ENCODE measurements at regions not wholly inside any gene's neighbourhood (a gene's known extent, or its start where the extent isn't known, plus 50 kb on each side); places are given as distances from the start of the nearest gene placed in this dataset.

DNA sequence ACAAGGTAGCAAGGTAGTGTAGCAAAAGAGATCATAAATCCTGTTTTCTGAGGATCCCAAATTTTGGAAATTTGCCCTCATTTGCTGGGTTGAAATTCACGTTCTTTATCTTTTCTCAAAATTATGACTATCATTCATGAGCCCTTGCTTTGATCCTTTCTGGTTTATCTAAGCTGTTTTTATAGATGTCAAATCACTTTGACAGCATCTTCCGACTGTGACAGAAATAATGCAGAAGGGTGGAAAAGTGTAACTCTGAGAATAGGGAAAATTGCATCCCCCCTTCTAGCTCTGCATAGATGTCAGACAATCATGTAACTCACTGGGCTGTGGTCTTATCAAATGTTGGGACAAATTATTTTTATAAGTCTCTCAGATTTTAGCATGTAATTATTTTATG is 550.1 kb downstream of the OMA1 start:
- Histone ChIP-seq H3K9ac (no peak overlapping the region), H3F3A (replicated peaks; ENCODE audit: insufficient read depth) (no peaks in the 10 kb centered on the region), H2AFZ (ENCODE audit: low read depth) (no peak overlapping the region), H3K79me2 (ENCODE audit: insufficient read depth) (no peaks in the 10 kb centered on the region), H3K27me3 (ENCODE audit: insufficient read depth) (no peaks in the 10 kb centered on the region), H3K27ac (ENCODE audit: low read depth in 2 of 2, low read length in 1 of 2) (no peak overlapping the region), H3K4me2 (no peak overlapping the region), H3K4me3 (ENCODE audit: low read depth in 2 of 2, low read length in 1 of 2) (no peak overlapping the region), H3K36me3 (replicated peaks in 1 of 2; ENCODE audit: control insufficient read depth in 1 of 2, insufficient read depth in 2 of 2, low read length in 1 of 2) (no peaks in the 10 kb centered on the region), H3K9me2 (no peaks in the 10 kb centered on the region), H3K4me1 (ENCODE audit: control insufficient read depth in 1 of 2, insufficient read depth in 2 of 2, low read depth in 1 of 2, low read length in 1 of 2) (no peaks in the 10 kb centered on the region), H3K9me3 (no peaks in the 10 kb centered on the region), H4K20me1 (ENCODE audit: insufficient read depth) (no peaks in the 10 kb centered on the region)
- WGBS (ENCODE audit: low lambda C conversion rate): 35% methylated on average over 2 of the region's 2 CpGs
- no peak for DNase-seq
- CTCF ChIA-PET: no interaction called here
- TF ChIP-seq RAD21 (IDR thresholded peaks at IDR 0.05; ENCODE audit: low read length) (no peak), JUND (IDR thresholded peaks at IDR 0.05) (no peak), RCOR1 (IDR thresholded peaks at IDR 0.05; ENCODE audit: low read length) (no peak), GABPA (IDR thresholded peaks at IDR 0.05; ENCODE audit: low read depth) (no peak), IRF3 (IDR thresholded peaks at IDR 0.05; ENCODE audit: low read depth, low read length) (no peak), TCF12 (IDR thresholded peaks at IDR 0.05) (no peak), POLR2AphosphoS5 (IDR thresholded peaks at IDR 0.05; ENCODE audit: low read depth, low read length) (no peak), NRF1 (IDR thresholded peaks at IDR 0.05; ENCODE audit: low read depth, low read length) (no peak), FOXJ3 (CRISPR knock-in tag; IDR thresholded peaks at IDR 0.05) (no peak), EZH2phosphoT487 (IDR thresholded peaks at IDR 0.05; ENCODE audit: borderline replicate concordance, low read depth) (no peak), EP300 (IDR thresholded peaks at IDR 0.05; ENCODE audit: borderline replicate concordance in 1 of 2, low read depth in 1 of 2, low read length in 1 of 2) (no peak), SIN3A (IDR thresholded peaks at IDR 0.05; ENCODE audit: borderline replicate concordance, low read depth, low read length) (no peak)
- TF ChIP-seq, protein P1, sequence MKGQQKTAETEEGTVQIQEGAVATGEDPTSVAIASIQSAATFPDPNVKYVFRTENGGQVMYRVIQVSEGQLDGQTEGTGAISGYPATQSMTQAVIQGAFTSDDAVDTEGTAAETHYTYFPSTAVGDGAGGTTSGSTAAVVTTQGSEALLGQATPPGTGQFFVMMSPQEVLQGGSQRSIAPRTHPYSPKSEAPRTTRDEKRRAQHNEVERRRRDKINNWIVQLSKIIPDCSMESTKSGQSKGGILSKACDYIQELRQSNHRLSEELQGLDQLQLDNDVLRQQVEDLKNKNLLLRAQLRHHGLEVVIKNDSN (IDR thresholded peaks at IDR 0.05; ENCODE audit: borderline replicate concordance, low read depth): no peak
- POLR2A ChIA-PET: no interaction called here

DNA sequence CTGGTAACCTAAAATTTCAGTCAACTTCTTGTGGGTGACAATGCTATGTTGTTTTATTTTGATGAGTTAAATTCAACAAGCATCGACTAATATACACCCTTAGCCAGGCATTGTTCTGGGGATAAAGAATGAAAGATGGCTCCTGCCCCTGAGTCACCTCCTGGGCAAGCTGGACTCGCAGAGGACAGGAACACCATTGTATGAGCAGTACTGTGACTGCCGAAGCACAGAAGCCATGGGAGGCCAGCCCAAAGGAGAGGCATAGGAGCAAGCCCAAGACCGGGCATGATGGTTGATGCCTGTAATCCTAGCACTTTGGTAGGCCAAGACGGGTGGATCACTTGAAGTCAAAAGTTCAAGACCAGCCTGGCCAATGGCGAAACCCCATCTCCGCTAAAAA is 555.2 kb downstream of the OMA1 start:
- TF ChIP-seq RAD21 (IDR thresholded peaks at IDR 0.05; ENCODE audit: low read length) (no peak), NFIC (IDR thresholded peaks at IDR 0.05; ENCODE audit: borderline replicate concordance) (no peak), RCOR1 (IDR thresholded peaks at IDR 0.05; ENCODE audit: low read length) (no peak), GATA2 (CRISPR knock-in tag; IDR thresholded peaks at IDR 0.05) (no peak), FOXJ3 (CRISPR knock-in tag; IDR thresholded peaks at IDR 0.05) (no peak), RXRA (IDR thresholded peaks at IDR 0.05; ENCODE audit: borderline replicate concordance, low read depth) (no peak), SIN3A (IDR thresholded peaks at IDR 0.05; ENCODE audit: borderline replicate concordance, low read depth, low read length) (no peak), SMC3 (IDR thresholded peaks at IDR 0.05; ENCODE audit: low read depth, low read length) (no peak), ZBTB33 (IDR thresholded peaks at IDR 0.05; ENCODE audit: borderline replicate concordance, low read depth) (no peak), FOSL2 (IDR thresholded peaks at IDR 0.05; ENCODE audit: borderline replicate concordance, low read depth) (no peak), TAF1 (IDR thresholded peaks at IDR 0.05; ENCODE audit: borderline replicate concordance, low read depth, low read length) (no peak), GABPA (IDR thresholded peaks at IDR 0.05; ENCODE audit: low read depth) (no peak), JUND (IDR thresholded peaks at IDR 0.05) (no peak), IRF3 (IDR thresholded peaks at IDR 0.05; ENCODE audit: low read depth, low read length) (no peak), TCF12 (IDR thresholded peaks at IDR 0.05) (no peak), MEF2A (IDR thresholded peaks at IDR 0.05; ENCODE audit: borderline replicate concordance, low read depth) (no peak), YY1 (IDR thresholded peaks at IDR 0.05; ENCODE audit: low read depth) (no peak)
- TF ChIP-seq, protein P2, sequence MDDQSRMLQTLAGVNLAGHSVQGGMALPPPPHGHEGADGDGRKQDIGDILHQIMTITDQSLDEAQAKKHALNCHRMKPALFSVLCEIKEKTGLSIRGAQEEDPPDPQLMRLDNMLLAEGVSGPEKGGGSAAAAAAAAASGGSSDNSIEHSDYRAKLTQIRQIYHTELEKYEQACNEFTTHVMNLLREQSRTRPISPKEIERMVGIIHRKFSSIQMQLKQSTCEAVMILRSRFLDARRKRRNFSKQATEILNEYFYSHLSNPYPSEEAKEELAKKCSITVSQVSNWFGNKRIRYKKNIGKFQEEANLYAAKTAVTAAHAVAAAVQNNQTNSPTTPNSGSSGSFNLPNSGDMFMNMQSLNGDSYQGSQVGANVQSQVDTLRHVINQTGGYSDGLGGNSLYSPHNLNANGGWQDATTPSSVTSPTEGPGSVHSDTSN (IDR thresholded peaks at IDR 0.05): no peak
- Histone ChIP-seq H3F3A (replicated peaks; ENCODE audit: insufficient read depth) (no peaks in the 10 kb centered on the region), H3K9me2 (no peaks in the 10 kb centered on the region), H3K9ac (no peak overlapping the region), H3K9me3 (no peaks in the 10 kb centered on the region), H3K27ac (ENCODE audit: low read depth in 2 of 2, low read length in 1 of 2) (no peak overlapping the region), H3K27me3 (ENCODE audit: insufficient read depth) (no peaks in the 10 kb centered on the region), H3K4me3 (ENCODE audit: low read depth in 2 of 2, low read length in 1 of 2) (no peak overlapping the region), H3K4me1 (ENCODE audit: control insufficient read depth in 1 of 2, insufficient read depth in 2 of 2, low read depth in 1 of 2, low read length in 1 of 2) (no peaks in the 10 kb centered on the region), H3K4me2 (no peak overlapping the region), H2AFZ (ENCODE audit: low read depth) (no peak overlapping the region), H3K36me3 (replicated peaks in 1 of 2; ENCODE audit: control insufficient read depth in 1 of 2, insufficient read depth in 2 of 2, low read length in 1 of 2) (no peaks in the 10 kb centered on the region), H3K79me2 (ENCODE audit: insufficient read depth) (no peaks in the 10 kb centered on the region), H4K20me1 (ENCODE audit: insufficient read depth) (no peaks in the 10 kb centered on the region)
- CTCF ChIA-PET: no interaction called here
- WGBS (ENCODE audit: low lambda C conversion rate): 68% methylated on average over 6 of the region's 7 CpGs
- POLR2A ChIA-PET: no interaction called here
- DNase-seq: no peak

Measured in SK-N-SH (cell line).